Endothelial cell of umbilical vein (primary cell): ENCODE measurements at regions not wholly inside any gene's neighbourhood (a gene's known extent, or its start where the extent isn't known, plus 50 kb on each side); places are given as distances from the start of the nearest gene placed in this dataset.

ENCODE experiments used
- BruUV-seq: library from RNA; stranded (reverse); fragments of 400-500 nt; replicated peaks from 2 replicates; lab custom pipeline; 2021; lab: Mats Ljungman, UMichigan
- CTCF ChIA-PET: fragments of 300-600, 350-600 bp; sonication (Branson Sonifier 250); formaldehyde crosslinking; loops from one replicate; lab custom pipeline; 2021; ENCODE audit warnings: antibody characterized with exemption, inconsistent platforms; lab: Charles Lee
- POLR2A ChIA-PET: fragments of 300-600, 350-600 bp; sonication (Branson Sonifier 250); formaldehyde crosslinking; loops from one replicate; lab custom pipeline; 2021; ENCODE audit warnings: antibody characterized with exemption, inconsistent platforms; lab: Charles Lee
- DNase-seq: peaks from one replicate; pipeline ENCODE4 v3.0.0-alpha.2; 2011; ENCODE audit warnings: low read depth, low spot score
- FAIRE-seq: peaks from 2 replicates; lab custom pipeline; 2011; peaks lifted over from hg19 to GRCh38; lab: Jason Lieb, UNC
- H2AFZ ChIP-seq: 2 replicates; pipeline ENCODE4 v1.6.0; 2012; ENCODE audit warnings: low read depth, low read length, control low read depth, inconsistent platforms
- H3K27ac ChIP-seq: 2 replicates; pipeline ENCODE4 v1.5.1; 2011; ENCODE audit warnings: low read depth, mild to moderate bottlenecking, control low read depth, low read length, moderate library complexity; ENCODE audit not compliant: insufficient read depth
- H3K27me3 ChIP-seq, 2 experiments: 2 replicates each; pipeline versions ENCODE4 v1.6.0 to v1.6.1; 2011; ENCODE audit warnings: low read length in 2 of 2, mixed read lengths in 1 of 2; ENCODE audit not compliant: control insufficient read depth in 2 of 2, insufficient read depth in 2 of 2
- H3K36me3 ChIP-seq, 2 experiments: 2 replicates in 1 of 2; 3 replicates in 1 of 2; pipeline ENCODE4 v1.5.1; 2011; ENCODE audit warnings: low read length in 2 of 2, mild to moderate bottlenecking in 1 of 2, moderate library complexity in 1 of 2; ENCODE audit not compliant: control insufficient read depth in 2 of 2, insufficient read depth in 2 of 2; ENCODE audit errors: extremely low read depth in 1 of 2
- H3K4me1 ChIP-seq: 3 replicates; pipeline ENCODE4 v1.5.1; 2011; ENCODE audit warnings: mild to moderate bottlenecking, low read length; ENCODE audit not compliant: control insufficient read depth, insufficient read depth; ENCODE audit errors: extremely low read depth
- H3K4me2 ChIP-seq: 2 replicates; pipeline ENCODE4 v1.6.1; 2011; ENCODE audit warnings: low read length, control low read depth, mixed read lengths; ENCODE audit not compliant: insufficient read depth
- H3K4me3 ChIP-seq, 3 experiments: fragments of 200-600 bp in 1 of 3; sonication (generic), shearing (Covaris generic) in 1 of 3; replicated peaks in 1 of 3; 2 replicates each; pipeline ENCODE4 v1.5.1; 2011 to 2016; ENCODE audit warnings: control low read depth in 3 of 3, low read length in 3 of 3, mild to moderate bottlenecking in 2 of 3, inconsistent platforms in 1 of 3, low read depth in 1 of 3, moderate library complexity in 1 of 3; ENCODE audit not compliant: insufficient read depth in 1 of 3
- H3K79me2 ChIP-seq: 2 replicates; pipeline ENCODE4 v1.6.0; 2012; ENCODE audit warnings: low read length, inconsistent platforms; ENCODE audit not compliant: control insufficient read depth, insufficient read depth
- H3K9ac ChIP-seq: replicated peaks from 2 replicates; pipeline ENCODE3; 2011; ENCODE audit warnings: low read length, control low read depth; ENCODE audit not compliant: insufficient read depth; ENCODE audit errors: extremely low read depth
- H3K9me1 ChIP-seq: replicated peaks from 3 replicates; pipeline ENCODE4 v1.6.0; 2011; ENCODE audit warnings: mild to moderate bottlenecking, low read length; ENCODE audit not compliant: control insufficient read depth, insufficient read depth; ENCODE audit errors: extremely low read depth
- H3K9me3 ChIP-seq: replicated peaks from 2 replicates; pipeline ENCODE4 v1.5.1; 2012; ENCODE audit warnings: low read length, inconsistent platforms; ENCODE audit not compliant: control insufficient read depth, insufficient read depth
- H4K20me1 ChIP-seq: replicated peaks from 2 replicates; pipeline ENCODE3; 2011; ENCODE audit warnings: mild to moderate bottlenecking, low read length; ENCODE audit not compliant: control insufficient read depth, insufficient read depth; ENCODE audit errors: extremely low read depth
- EZH2 ChIP-seq: IDR thresholded peaks from 2 replicates; pipeline ENCODE4 v1.6.1; 2012; ENCODE audit warnings: borderline replicate concordance, low read depth, mild to moderate bottlenecking, moderate library complexity, low read length, inconsistent platforms; ENCODE audit not compliant: severe bottlenecking
- FOS ChIP-seq: IDR thresholded peaks from 2 replicates; pipeline ENCODE4 v1.6.1; 2011; ENCODE audit warnings: mild to moderate bottlenecking, low read length, moderate library complexity, borderline replicate concordance; ENCODE audit not compliant: insufficient read depth
- GATA2 ChIP-seq: IDR thresholded peaks from 2 replicates; pipeline ENCODE4 v1.7.0; 2011; ENCODE audit warnings: low read depth, mild to moderate bottlenecking, moderate library complexity, mixed read lengths, low read length; ENCODE audit not compliant: insufficient read length, insufficient read depth
- JUN ChIP-seq: IDR thresholded peaks from 2 replicates; pipeline ENCODE4 v1.6.1; 2011; ENCODE audit warnings: borderline replicate concordance, low read depth; ENCODE audit not compliant: insufficient read length, insufficient read depth
- MYC ChIP-seq: IDR thresholded peaks from one replicate; pipeline ENCODE4 v1.6.1; 2011; ENCODE audit warnings: mild to moderate bottlenecking, low read depth, low read length
- POLR2A ChIP-seq: IDR thresholded peaks from 2 replicates; pipeline ENCODE4 v1.6.1; 2012; ENCODE audit warnings: low read depth, mild to moderate bottlenecking, control low read depth, low read length
- POLR2AphosphoS5 ChIP-seq: IDR thresholded peaks from 2 replicates; pipeline ENCODE4 v1.6.1; 2012; ENCODE audit warnings: low read depth, mild to moderate bottlenecking, control low read depth, low read length, moderate library complexity; ENCODE audit not compliant: insufficient read depth
- dilution Hi-C: fragments of 300-500 bp; cut with MboI; formaldehyde crosslinking; loops from one replicate; pipeline ENCODE4 v1.15.0; 2019; ENCODE audit warnings: low sequenced_read_pairs; ENCODE audit not compliant: extremely low pct_ligation_motif_present
- intact Hi-C: fragments of 100-400 bp; cut with micrococcal nuclease; formaldehyde crosslinking; loops from one replicate; pipeline ENCODE4 v1.10.0; 2022
- TF ChIP-seq, protein P1 (sequence below): IDR thresholded peaks from 2 replicates; pipeline ENCODE4 v1.6.1; 2011; ENCODE audit not compliant: insufficient read depth, insufficient read length
- TF ChIP-seq, protein P2 (sequence below), 2 donors: IDR thresholded peaks; 1 replicate in 1 of 2; 2 replicates in 1 of 2; pipeline ENCODE4 v1.5.1; 2011; ENCODE audit warnings: low read length in 2 of 2, mild to moderate bottlenecking in 2 of 2, moderate library complexity in 2 of 2, control low read depth in 1 of 2, inconsistent platforms in 1 of 2, low read depth in 1 of 2; ENCODE audit not compliant: insufficient read depth in 1 of 2; ENCODE audit errors: extremely low read depth in 1 of 2

DNA sequence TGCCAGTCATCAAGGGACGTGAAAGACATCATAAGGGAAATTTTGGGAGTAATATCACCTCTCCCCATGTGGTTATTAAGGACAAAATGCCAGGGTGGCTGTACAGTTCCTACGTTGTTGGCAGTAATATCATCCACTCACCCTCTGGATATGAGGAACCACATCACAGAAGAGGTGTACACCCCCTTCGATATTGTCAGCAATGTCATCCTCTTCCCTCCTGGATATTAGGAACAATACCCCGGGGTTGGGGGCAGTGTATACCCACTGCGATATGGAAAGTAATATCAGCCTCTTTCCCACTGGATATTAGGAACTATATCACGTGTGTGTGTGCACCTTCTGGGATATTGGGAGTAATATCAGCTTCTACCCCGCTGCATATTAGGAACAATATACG is 1933.3 kb downstream of the SUCLG1 start:
- intact Hi-C loops (no loop called here), dilution Hi-C loops (no loop called here)
- DNase-seq (no peak), FAIRE-seq (no peak)
- H2AFZ ChIP-seq: no peak overlapping the region
- CTCF ChIA-PET: no interaction called here
- H3K9me1 ChIP-seq: no peaks in the 10 kb centered on the region
- H3K4me2 ChIP-seq: no peak overlapping the region
- no peak overlapping the region for H3K27ac ChIP-seq
- no peaks in the 10 kb centered on the region for H3K9me3 ChIP-seq
- H3K9ac ChIP-seq: no peak overlapping the region
- no peak overlapping the region for H3K4me3 ChIP-seq
- H3K79me2 ChIP-seq: no peaks in the 10 kb centered on the region
- TF ChIP-seq MYC (no peak), FOS (no peak), GATA2 (no peak), EZH2 (no peak), POLR2AphosphoS5 (no peak), POLR2A (no peak), JUN (no peak)
- TF ChIP-seq, protein P1, sequence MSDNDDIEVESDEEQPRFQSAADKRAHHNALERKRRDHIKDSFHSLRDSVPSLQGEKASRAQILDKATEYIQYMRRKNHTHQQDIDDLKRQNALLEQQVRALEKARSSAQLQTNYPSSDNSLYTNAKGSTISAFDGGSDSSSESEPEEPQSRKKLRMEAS: no peak
- TF ChIP-seq, protein P2, sequence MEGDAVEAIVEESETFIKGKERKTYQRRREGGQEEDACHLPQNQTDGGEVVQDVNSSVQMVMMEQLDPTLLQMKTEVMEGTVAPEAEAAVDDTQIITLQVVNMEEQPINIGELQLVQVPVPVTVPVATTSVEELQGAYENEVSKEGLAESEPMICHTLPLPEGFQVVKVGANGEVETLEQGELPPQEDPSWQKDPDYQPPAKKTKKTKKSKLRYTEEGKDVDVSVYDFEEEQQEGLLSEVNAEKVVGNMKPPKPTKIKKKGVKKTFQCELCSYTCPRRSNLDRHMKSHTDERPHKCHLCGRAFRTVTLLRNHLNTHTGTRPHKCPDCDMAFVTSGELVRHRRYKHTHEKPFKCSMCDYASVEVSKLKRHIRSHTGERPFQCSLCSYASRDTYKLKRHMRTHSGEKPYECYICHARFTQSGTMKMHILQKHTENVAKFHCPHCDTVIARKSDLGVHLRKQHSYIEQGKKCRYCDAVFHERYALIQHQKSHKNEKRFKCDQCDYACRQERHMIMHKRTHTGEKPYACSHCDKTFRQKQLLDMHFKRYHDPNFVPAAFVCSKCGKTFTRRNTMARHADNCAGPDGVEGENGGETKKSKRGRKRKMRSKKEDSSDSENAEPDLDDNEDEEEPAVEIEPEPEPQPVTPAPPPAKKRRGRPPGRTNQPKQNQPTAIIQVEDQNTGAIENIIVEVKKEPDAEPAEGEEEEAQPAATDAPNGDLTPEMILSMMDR (IDR thresholded peaks at IDR 0.05; ENCODE audit: extremely low read depth in 1 of 2, insufficient read depth in 1 of 2, low read depth in 1 of 2, low read length in 2 of 2): no peak
- H3K36me3 ChIP-seq: no peaks in the 10 kb centered on the region
- H3K4me1 ChIP-seq: no peaks in the 10 kb centered on the region
- no peaks in the 10 kb centered on the region for H4K20me1 ChIP-seq
- POLR2A ChIA-PET: no interaction called here
- BruUV-seq: no TSS peak
- H3K27me3 ChIP-seq: no peaks in the 10 kb centered on the region
